HG03432 (cell line): ENCODE measurements at regions not wholly inside any gene's neighbourhood (a gene's known extent, or its start where the extent isn't known, plus 50 kb on each side); places are given as distances from the start of the nearest gene placed in this dataset.

Source experiments
- ATAC-seq: cut with Tn5 transposase; IDR thresholded peaks from one replicate; pipeline ENCODE4 v1.9.1; 2021; ENCODE audit warnings: mild to moderate bottlenecking, moderate library complexity; ENCODE audit not compliant: unreplicated experiment

DNA sequence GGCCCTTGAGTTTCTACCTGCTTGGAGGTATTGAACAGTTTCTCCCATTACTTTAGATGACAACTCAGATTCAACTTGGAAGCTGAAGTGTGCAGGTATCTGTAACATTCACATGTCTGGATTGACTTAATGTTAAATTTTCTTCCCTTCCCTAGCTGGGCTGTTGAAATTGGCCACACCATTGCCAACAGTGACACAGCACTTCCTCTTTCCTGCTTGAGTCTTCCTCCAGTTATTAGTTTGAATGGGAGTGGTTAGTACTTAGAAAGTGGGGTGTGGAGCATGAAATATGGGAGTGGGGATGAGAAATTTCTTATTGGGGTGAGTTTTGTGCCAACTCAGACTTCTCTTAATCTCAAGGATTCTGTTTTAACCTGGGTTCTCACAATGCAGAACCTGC is 454.9 kb downstream of the KCNJ2 start:
- ATAC-seq, result no peak

DNA sequence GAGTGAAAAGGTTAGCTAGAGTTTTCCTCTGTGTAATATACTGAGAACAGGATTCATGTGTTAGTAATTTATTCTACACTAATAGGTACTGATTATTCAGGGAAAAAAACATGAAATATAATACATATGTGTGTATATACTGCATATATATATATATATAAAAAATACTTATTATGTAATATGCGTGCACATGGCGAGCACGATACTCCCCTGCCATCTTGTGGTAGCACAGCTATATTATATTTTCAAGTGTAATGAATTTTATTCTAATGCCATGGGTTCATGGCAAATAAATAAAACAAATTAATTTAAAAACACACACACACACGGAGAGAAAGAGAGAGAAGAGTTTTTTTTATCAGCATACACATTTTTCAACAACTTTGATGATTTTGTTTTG is 460.6 kb downstream of the KCNJ2 start:
- no peak for ATAC-seq

DNA sequence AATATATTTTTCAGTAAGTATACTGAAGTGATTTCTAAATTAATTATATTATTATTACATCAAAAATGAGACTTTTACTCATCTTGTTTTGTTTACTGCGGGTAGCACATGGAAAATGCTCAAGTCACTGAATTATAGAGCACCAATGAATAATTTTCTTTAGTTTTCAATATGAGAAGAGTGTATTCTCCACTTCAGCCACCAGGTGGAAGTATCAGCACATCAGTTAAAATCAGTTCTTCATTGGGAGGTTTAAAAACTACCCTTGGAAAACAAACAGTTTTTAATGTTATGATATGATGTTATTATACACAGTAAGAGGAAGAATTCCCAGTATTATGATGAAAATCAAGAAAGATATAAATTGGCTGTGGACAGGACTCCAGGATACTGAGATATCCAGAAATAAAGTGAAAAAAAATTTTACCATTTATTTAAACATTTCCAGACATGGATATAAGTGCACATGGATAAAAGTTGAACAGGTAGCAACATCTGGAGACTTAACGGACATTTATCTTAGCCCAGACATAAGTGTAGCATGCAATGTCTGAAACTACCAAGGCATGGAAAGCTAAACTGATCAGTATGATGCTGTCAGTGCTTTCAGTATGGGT is 467.3 kb downstream of the KCNJ2 start:
- peak; percentile 57 for ATAC-seq

GRCh38 chr17:70642059-70642458 is 472.7 kb downstream of the KCNJ2 start:
- no peak for ATAC-seq

GRCh38 chr17:70644096-70644495 is 474.8 kb downstream of the KCNJ2 start:
- no peak for ATAC-seq

DNA sequence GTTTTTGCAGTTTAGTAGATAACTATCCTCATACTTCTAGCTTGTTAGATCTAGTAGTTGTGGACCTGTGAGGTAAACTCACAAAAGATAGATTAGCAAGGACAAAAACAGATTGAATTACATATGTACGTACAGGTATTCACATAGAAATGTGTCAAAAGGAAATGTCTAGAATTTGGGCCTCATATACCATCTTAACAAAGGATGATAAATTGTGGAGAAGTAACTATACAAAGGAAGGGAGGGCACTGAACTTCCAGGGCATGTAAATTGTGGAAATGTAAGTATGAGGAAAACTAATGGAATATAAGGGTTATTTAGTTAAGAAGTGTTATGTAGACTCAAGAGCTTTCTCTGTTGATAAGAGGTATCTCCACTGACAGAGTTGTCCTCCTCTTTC is 477.3 kb downstream of the KCNJ2 start:
- no peak for ATAC-seq

- no peak for ATAC-seq
Measured at GRCh38 chr17:70648166-70648565, 478.8 kb downstream of the KCNJ2 start.

DNA sequence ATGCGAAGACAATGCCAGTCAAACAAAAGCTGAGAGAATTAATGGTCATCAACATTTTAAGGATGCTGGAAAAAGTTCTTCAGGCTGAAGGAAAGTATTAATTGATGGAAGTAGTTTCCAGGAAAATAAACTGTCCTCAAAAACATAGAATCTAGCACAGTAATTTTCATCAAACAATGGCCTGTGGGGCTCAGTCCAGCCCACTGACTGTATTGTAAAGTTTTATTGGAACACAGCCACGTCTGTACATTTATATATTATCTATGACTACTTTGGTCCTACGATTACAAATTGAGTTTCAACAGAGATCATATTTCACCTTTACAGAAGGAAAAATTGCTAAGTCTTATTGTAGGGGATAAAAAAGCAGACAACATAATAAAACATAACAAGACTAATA is 484.5 kb downstream of the KCNJ2 start:
- ATAC-seq, result no peak

GRCh38 chr17:70654706-70655105 is 485.4 kb downstream of the KCNJ2 start:
- no peak for ATAC-seq

DNA sequence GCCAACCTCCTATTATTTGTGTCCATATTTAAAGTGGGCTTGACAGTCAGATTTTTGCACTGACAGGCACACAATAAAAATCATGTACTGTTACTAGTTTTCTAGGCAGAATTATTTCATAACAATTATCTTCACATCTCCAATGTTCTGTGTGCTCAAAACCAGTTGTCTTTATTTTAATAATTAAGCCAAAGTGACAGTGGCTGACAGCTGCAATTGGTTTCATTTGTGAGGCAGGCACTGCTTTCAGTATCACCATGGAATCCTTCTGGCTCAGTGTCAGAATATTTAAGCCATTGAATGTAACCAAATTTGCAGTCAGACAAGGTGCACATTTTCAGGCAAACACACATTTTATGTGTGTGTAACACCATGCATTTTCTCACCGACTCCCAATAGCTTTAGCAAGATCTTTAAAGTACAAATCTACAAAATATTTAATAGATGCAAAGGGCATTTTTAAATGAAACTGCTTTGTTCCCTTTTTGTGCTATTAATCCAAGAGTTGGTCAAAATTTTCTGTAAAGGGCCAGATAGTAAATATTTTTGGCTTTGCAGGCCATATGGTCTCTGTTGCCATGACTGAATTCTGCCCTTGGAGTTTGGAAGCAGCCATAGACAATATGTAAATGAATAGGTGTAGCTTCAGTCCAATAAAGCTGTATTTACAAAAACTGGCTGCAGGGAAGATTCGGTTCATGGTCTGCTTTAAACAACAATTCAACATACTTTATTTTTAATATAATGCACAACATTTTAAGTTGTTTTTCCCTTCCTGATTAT is 486.0 kb downstream of the KCNJ2 start:
- ATAC-seq, result no peak

GRCh38 chr17:70658317-70658716 is 489.0 kb downstream of the KCNJ2 start:
- ATAC-seq, result no peak

DNA sequence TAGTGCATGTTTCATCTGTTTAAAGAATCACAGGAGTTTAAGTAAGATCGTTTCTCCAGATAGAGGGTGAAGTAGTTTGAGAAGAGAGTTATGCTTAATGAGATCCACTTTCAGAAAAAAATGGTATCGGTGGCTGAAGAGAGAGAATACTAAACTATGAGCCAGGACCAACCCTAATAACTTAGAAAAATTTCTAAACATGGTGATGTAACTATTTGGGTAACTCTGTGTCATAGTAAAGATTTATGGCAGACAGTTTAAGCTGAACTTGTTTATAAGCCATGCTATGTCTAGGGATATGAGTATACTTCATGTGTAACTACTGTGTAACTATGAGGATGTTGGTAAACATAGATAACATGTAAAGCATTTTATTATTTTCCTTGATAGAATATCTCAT is 489.5 kb downstream of the KCNJ2 start:
- ATAC-seq, result no peak

DNA sequence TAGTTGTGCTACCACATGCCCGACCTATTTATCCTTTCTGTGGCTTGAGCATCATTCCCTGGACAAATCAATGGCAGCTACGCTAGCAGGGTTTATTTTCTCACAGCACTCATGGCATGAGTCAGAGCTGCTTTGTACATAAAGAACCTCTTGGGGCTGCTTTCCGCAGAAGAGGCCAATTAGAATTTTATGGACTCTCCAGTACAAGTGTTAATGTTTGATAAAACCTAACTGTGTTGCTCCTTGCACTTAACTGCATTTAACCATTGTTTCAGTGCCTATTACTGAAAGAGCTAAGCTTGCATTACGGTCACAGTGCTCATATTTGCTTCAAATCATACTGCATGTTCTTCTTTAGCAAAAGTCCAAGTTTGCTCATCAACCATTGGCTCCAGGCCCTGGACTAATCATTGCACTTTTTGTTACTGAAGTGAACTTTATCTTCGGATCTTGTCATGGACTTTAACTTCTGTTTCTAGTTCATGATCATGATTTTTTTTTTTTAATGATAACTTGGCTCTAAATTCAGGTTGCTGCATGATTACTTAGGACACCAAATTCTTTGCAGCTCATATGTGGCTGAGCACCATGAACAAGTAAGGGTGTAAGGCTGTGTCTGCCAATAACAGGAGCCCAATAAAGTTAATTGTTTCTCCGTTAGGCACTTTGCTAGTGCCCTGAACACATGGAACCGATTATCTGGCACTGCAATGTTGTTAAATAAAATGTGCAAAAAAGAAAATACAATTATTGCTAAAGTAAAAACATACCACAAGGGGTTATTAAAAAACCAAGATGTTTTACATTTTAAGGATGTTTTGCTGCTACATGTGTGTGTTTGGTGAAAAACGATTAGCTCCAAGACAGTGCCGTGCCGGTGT is 492.2 kb downstream of the KCNJ2 start:
- ATAC-seq, result no peak

GRCh38 chr17:70668276-70668937 is 499.1 kb downstream of the KCNJ2 start:
- ATAC-seq, result no peak

- ATAC-seq, result no peak
Measured at GRCh38 chr17:70668938-70669778, 499.8 kb downstream of the KCNJ2 start.

GRCh38 chr17:70674061-70674460 is 504.7 kb downstream of the KCNJ2 start:
- ATAC-seq, result no peak

GRCh38 chr17:70675070-70675590 is 505.8 kb downstream of the KCNJ2 start:
- ATAC-seq, result no peak

DNA sequence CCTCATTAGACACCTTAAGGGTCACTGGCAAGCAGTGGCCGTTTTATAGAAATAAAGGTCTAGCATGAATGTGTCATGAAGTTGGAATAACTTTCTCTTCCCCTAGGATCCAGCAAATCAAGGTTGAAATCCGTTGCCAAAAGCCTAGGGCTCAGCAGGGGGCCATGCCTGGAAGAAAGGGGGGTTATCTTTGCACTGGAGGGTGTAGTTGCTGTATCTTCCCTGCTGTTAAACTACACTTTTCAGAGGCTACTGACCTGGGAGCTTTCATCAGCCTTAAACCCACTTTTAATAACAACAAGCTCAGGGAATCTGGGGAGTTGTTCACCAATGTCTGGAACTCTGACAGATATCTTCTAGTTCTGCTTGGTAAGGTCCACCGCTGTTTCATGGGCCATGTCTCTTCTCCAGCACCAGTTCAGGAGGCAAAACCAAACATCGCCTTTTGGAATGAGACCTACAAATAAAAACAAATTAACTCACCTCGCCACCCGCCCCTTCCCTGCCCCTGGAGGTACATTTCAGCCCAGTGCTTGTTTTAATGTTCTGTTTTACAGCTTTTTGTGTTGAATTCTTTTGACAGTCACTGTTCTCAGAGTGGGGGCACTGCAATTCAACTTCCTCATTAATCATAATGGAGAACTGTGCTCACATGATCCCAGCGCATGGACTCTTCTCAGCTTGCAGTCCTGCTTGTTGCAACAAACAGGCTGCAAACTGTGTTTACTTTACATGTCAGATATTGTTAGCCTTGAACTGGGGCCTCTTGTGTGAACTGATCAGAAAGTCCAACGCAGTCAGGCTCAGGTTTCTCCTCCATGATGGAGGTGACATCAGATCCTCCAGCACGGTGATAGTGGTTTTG is 508.7 kb downstream of the KCNJ2 start:
- ATAC-seq, result no peak

GRCh38 chr17:70678889-70679288 is 509.6 kb downstream of the KCNJ2 start:
- no peak for ATAC-seq
